M059J (cell line): ENCODE measurements at regions not wholly inside any gene's neighbourhood (a gene's known extent, or its start where the extent isn't known, plus 50 kb on each side); places are given as distances from the start of the nearest gene placed in this dataset.
A peak's percentile ranks its signal among the peaks of the same experiment; 100 is the strongest.
"Not testable (repeated sequence)": the region's sequence is repeated elsewhere in the genome, so short reads cannot be mapped to it uniquely, and the experiment has no call there.

Source experiments
- DNase-seq: peaks from one replicate; pipeline ENCODE4 v3.0.0-alpha.2; 2012; ENCODE audit warnings: low read depth

- DNase-seq = no peak
Measured at GRCh38 chr4:183814461-183814860, 90.6 kb upstream of the STOX2 start.

GRCh38 chr4:183816077-183816476, 89.0 kb upstream of the STOX2 start:
- DNase-seq = no peak

- no peak for DNase-seq
Measured at GRCh38 chr4:183816882-183817509, 88.1 kb upstream of the STOX2 start.

- not testable (repeated sequence) for DNase-seq
Measured at GRCh38 chr4:183818591-183818990, 86.5 kb upstream of the STOX2 start.

GRCh38 chr4:183821076-183821853, 83.8 kb upstream of the STOX2 start:
- no peak for DNase-seq

- DNase-seq = peak; percentile 75
Measured at GRCh38 chr4:183823434-183823833, 81.7 kb upstream of the STOX2 start.

- no peak for DNase-seq
Measured at GRCh38 chr4:183825346-183825745, 79.8 kb upstream of the STOX2 start.

- no peak for DNase-seq
Measured at GRCh38 chr4:183826461-183826860, 78.6 kb upstream of the STOX2 start.

GRCh38 chr4:183828125-183828524, 77.0 kb upstream of the STOX2 start:
- DNase-seq = no peak

- no peak for DNase-seq
Measured at GRCh38 chr4:183828839-183829238, 76.3 kb upstream of the STOX2 start.

GRCh38 chr4:183830438-183830985, 74.6 kb upstream of the STOX2 start:
- no peak for DNase-seq

- DNase-seq = no peak
Measured at GRCh38 chr4:183831026-183831446, 74.1 kb upstream of the STOX2 start.

- DNase-seq = no peak
Measured at GRCh38 chr4:183831683-183832082, 73.4 kb upstream of the STOX2 start.

GRCh38 chr4:183832776-183833450, 72.2 kb upstream of the STOX2 start:
- no peak for DNase-seq

GRCh38 chr4:183834252-183834651, 70.9 kb upstream of the STOX2 start:
- DNase-seq = no peak

- DNase-seq = no peak
Measured at GRCh38 chr4:183837222-183837621, 67.9 kb upstream of the STOX2 start.

- DNase-seq = peak; percentile 13
Measured at GRCh38 chr4:183838987-183839712, 66.0 kb upstream of the STOX2 start.

- peak; percentile 51 for DNase-seq
Measured at GRCh38 chr4:183840311-183840710, 64.8 kb upstream of the STOX2 start.

- DNase-seq = no peak
Measured at GRCh38 chr4:183841001-183841400, 64.1 kb upstream of the STOX2 start.

- no peak for DNase-seq
Measured at GRCh38 chr4:183842129-183842528, 63.0 kb upstream of the STOX2 start.

- DNase-seq = no peak
Measured at GRCh38 chr4:183843248-183843671, 61.8 kb upstream of the STOX2 start.

- DNase-seq = no peak
Measured at GRCh38 chr4:183846951-183847350, 58.2 kb upstream of the STOX2 start.
